ENCODE measurements at regions not wholly inside any gene's neighbourhood (a gene's known extent, or its start where the extent isn't known, plus 50 kb on each side); places are given as distances from the start of the nearest gene placed in this dataset.

GRCh38 chr16:87176735-87177134, 140.5 kb downstream of the C16orf95 start:
- FAIRE-seq (no peak), DNase-seq (ENCODE audit: insufficient read length, low spot score) (no peak)

DNA sequence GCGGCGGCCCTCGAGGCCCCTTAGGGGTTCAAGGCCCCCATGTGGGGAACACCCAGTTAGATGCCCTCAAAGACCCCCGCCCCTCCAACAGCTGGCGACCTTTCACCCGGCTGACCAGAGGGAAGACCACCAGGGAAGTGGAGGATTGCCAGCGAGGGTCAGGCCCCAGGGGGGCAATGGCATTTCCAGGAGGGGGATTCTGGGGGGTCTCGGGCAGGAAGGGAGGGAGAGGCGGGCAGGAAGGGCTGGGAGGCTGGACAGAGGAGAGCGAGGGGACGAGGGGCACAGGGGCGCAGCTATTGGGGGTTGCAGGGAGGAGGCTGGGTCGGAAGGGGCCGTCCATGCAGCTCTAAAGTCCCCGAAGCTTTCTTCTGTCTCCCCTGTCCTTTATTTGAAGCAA, 139.5 kb downstream of the C16orf95 start:
- DNase-seq (ENCODE audit: insufficient read length, low spot score): no peak
- FAIRE-seq: no peak

GRCh38 chr16:87178177-87178863, 138.9 kb downstream of the C16orf95 start:
- DNase-seq (ENCODE audit: insufficient read length, low spot score) (no peak), FAIRE-seq (no peak)

- FAIRE-seq (peak; percentile 95), DNase-seq (ENCODE audit: insufficient read length, low spot score) (peak; percentile 86)
Observed at GRCh38 chr16:87178977-87179376, 138.2 kb downstream of the C16orf95 start.

GRCh38 chr16:87180069-87180468, 137.1 kb downstream of the C16orf95 start:
- peak; percentile 49 for DNase-seq (ENCODE audit: insufficient read length, low spot score)
- FAIRE-seq: peak; percentile 98

GRCh38 chr16:87182759-87183158, 134.4 kb downstream of the C16orf95 start:
- no peak for DNase-seq (ENCODE audit: insufficient read length, low spot score)
- no peak for FAIRE-seq

GRCh38 chr16:87183647-87184046, 133.5 kb downstream of the C16orf95 start:
- FAIRE-seq (no peak), DNase-seq (ENCODE audit: insufficient read length, low spot score) (no peak)

DNA sequence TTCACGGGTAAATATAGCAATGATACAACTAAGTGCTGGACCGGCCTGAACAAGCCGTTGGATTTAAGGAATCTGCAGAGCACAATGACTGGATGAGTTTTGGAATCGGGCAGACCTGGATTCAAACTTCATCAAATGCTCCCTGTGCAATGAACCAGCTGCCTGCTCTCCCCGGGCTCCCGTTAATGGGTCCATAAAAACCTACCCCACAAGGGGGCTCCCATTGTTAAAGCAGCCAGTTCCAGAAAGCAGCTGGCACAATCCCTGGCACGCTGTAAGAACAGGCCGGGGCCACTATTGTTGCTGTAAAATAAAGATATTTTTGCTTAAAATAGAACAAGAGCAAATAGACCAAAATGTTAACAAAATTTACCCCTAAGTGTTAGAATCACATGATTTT, 131.9 kb downstream of the C16orf95 start:
- FAIRE-seq: no peak
- DNase-seq (ENCODE audit: insufficient read length, low spot score): no peak

- no peak for FAIRE-seq
- DNase-seq (ENCODE audit: insufficient read length, low spot score): no peak
Observed at GRCh38 chr16:87185983-87186382, 131.2 kb downstream of the C16orf95 start.

GRCh38 chr16:87186446-87186845, 130.7 kb downstream of the C16orf95 start:
- no peak for DNase-seq (ENCODE audit: insufficient read length, low spot score)
- FAIRE-seq: no peak

DNA sequence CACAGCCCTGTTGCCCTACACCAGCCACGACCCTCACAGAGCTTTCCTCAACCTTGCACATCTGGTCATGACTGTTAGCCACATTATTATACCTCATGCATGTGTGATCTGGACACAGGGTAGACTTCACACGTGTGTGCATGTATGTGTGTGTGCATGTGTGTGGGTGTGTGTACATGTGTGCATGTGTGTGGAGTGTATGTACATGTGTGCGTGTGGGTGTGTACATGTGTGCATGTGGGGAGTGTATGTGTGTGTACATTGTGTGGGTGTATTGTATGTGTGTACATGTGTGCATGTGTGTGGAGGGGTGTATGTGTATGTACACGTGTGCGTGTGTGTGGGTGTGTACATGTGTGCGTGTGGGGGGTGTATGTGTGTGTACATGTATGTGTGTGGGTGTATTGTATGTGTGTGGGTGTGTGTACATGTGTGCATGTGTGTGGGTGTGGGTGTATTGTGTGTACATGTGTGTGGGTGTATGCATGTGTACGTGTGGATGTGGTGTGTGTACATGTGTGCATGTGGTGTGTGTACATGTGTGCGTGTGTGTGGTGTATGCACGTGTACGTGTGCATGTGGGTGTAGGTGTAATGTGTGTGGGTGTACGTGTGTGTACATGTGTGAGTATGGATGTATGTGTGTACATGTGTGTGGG, 130.2 kb downstream of the C16orf95 start:
- FAIRE-seq: peak; percentile 99
- DNase-seq (ENCODE audit: insufficient read length, low spot score): no peak

GRCh38 chr16:87188104-87188503, 129.1 kb downstream of the C16orf95 start:
- FAIRE-seq (no peak), DNase-seq (ENCODE audit: insufficient read length, low spot score) (no peak)

DNA sequence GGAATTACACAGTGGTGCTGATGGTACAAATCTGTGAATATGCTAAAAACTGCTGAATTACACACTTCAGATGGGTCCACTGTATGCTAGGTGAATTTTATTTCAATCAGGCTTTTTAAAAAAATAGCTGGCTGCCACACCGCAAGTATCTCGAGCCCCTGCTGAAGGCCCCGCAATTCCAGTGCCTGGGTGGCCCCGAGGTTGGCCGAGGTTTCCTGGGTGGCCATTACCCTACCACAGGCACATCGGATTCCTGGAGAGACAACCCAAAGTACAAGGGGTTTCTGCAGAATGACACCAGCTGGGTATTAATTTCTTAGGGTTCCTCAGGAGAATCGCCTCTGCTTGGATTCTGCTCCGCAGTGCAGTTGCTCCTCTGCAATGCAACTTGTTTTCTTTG, 127.8 kb downstream of the C16orf95 start:
- DNase-seq (ENCODE audit: insufficient read length, low spot score) (no peak), FAIRE-seq (no peak)

- FAIRE-seq (no peak), DNase-seq (ENCODE audit: insufficient read length, low spot score) (no peak)
Observed at GRCh38 chr16:87190288-87191230, 126.6 kb downstream of the C16orf95 start.

GRCh38 chr16:87192452-87193073, 124.6 kb downstream of the C16orf95 start:
- no peak for FAIRE-seq

DNA sequence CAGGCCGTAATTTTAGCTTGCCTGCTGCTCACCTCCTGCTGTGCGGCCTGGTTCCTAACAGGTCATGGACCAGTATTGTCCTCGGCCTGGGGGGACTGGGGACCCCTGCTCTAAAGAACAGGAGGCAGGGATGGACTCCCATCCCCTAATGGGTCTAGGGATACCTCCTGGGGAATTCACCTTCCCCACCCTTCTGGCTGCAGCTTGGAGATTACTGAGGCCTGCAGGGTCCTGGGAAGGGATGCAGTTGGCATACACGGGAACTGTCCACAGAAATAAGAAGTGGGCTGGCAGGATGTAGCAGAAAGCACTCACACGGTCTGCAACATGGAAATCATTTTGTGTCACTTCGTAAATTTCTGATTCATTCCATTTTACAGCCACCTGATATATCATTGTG, 123.0 kb downstream of the C16orf95 start:
- FAIRE-seq (peak; percentile 26), DNase-seq (ENCODE audit: insufficient read length, low spot score) (no peak)

More at GRCh38 chr16:87192452-87193073, 124.6 kb downstream of the C16orf95 start:
- DNase-seq (ENCODE audit: insufficient read length, low spot score): no peak

GRCh38 chr16:87195161-87195560, 122.0 kb downstream of the C16orf95 start:
- FAIRE-seq (no peak), DNase-seq (ENCODE audit: insufficient read length, low spot score) (no peak)

DNA sequence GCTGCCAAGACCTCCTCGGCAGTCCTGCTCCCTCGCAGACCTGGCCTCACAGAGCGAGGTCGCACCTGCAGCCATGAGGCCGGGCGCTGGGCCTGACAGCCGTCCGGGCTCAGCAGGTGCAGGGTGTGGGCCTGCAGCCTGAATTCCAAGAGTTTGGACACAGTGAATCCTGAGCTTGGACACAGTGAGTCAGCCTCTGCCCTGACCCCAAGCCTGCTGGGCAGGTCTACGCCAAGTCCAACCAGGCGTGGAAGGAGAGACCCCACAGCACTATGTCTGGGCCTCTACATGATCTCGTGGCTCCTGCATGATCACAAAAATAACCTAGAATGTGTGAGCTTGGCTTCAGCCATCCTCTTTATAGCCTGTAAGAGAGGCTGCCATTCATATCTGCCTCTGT, 121.0 kb downstream of the C16orf95 start:
- DNase-seq (ENCODE audit: insufficient read length, low spot score) (no peak), FAIRE-seq (peak; percentile 48)

- DNase-seq (ENCODE audit: insufficient read length, low spot score): no peak
- no peak for FAIRE-seq
Observed at GRCh38 chr16:87196661-87197060, 120.5 kb downstream of the C16orf95 start.

DNA sequence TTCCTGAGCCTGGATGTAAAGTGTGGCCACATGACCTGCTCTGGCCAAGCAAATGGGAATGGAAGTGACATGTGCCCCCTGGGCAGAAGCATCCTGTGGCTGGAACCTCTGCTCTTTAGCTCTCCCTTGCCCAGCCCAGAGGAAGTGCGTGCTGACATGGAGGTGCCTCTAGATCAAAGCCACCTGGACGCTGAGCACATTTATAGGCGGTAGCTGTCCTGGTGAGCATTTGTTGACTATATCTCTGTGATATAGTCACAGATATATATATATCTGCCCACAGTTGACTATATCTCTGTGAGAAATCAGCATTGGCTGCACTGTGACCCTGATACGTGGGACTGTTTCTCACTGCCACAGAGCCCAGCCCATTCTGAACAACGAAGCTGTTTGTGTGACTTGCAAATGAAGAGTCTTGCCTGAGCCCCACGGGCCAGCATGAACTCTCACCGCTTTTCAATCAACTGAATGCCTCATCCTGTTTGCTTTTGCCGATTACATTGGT, 118.8 kb downstream of the C16orf95 start:
- DNase-seq (ENCODE audit: insufficient read length, low spot score) (no peak), FAIRE-seq (no peak)

DNA sequence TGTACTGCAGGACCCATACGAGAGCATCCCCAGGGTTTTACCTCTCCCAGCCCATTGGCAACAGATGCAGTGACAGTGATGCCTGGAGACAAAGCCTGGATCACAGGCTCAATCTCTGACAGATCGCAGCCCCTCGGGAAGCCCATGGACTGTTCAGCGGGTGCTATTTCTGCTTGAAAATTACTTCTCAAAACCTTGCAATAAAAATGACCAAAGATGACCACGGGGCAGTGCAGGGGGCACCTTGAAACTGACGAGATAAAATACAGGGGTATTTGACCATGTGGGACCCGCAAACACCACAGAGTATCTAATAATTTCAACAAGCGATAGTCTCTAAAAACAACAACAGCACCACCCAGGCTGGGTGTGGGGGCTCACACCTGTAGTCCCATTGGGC, 118.3 kb downstream of the C16orf95 start:
- FAIRE-seq: no peak
- DNase-seq (ENCODE audit: insufficient read length, low spot score): no peak

Data from HTR-8/SVneo (cell line).